CD4-positive, alpha-beta T cell (primary cell): ENCODE measurements at regions not wholly inside any gene's neighbourhood (a gene's known extent, or its start where the extent isn't known, plus 50 kb on each side); places are given as distances from the start of the nearest gene placed in this dataset.

Source experiments
- ATAC-seq: fragments of 200-7000 bp; cut with Tn5 transposase; one replicate; pipeline ENCODE4 v1.10.0; 2022; ENCODE audit warnings: mild to moderate bottlenecking; ENCODE audit not compliant: poor library complexity
- CTCF ChIA-PET: fragments of 350-600 bp; sonication (Branson Sonifier 250); formaldehyde crosslinking; loops from one replicate; lab custom pipeline; 2021; ENCODE audit warnings: antibody characterized with exemption, inconsistent platforms; lab: Charles Lee
- POLR2A ChIA-PET: fragments of 350-600 bp; sonication (Branson Sonifier 250); formaldehyde crosslinking; loops from one replicate; lab custom pipeline; 2021; ENCODE audit warnings: antibody characterized with exemption, inconsistent platforms; lab: Charles Lee
- DNase-seq, 14 experiments: peaks; one replicate each; pipeline ENCODE4 v3.0.0-alpha.2; 2013 to 2020; ENCODE audit warnings: mixed read lengths in 2 of 14
- H3K27ac ChIP-seq, 2 donors: one replicate each; pipeline versions ENCODE4 v1.5.1 to v1.7.0; 2013; ENCODE audit warnings: low read length in 2 of 2, low read depth in 1 of 2, mild to moderate bottlenecking in 1 of 2
- H3K27me3 ChIP-seq, 2 experiments: 1 replicate in 1 of 2; 2 replicates in 1 of 2; pipeline versions ENCODE4 v1.6.1 to v1.7.0; 2013; ENCODE audit warnings: low read length in 2 of 2, control low read depth in 1 of 2, mild to moderate bottlenecking in 1 of 2, moderate library complexity in 1 of 2; ENCODE audit not compliant: insufficient read depth in 2 of 2, control insufficient read depth in 1 of 2
- H3K36me3 ChIP-seq: one replicate; pipeline ENCODE4 v1.6.1; 2013; ENCODE audit warnings: low read length, control low read depth; ENCODE audit not compliant: insufficient read depth
- H3K4me1 ChIP-seq: one replicate; pipeline ENCODE4 v1.6.1; 2013; ENCODE audit warnings: low read length, control low read depth; ENCODE audit not compliant: insufficient read depth
- H3K4me3 ChIP-seq: one replicate; pipeline ENCODE4 v1.5.1; 2013; ENCODE audit warnings: mild to moderate bottlenecking, low read length, moderate library complexity
- H3K9me3 ChIP-seq, 2 experiments: 1 replicate in 1 of 2; 2 replicates in 1 of 2; pipeline versions ENCODE4 v1.6.1 to v1.7.0; 2013; ENCODE audit warnings: low read length in 2 of 2, mild to moderate bottlenecking in 2 of 2, control low read depth in 1 of 2, moderate library complexity in 1 of 2; ENCODE audit not compliant: control insufficient read depth in 1 of 2, insufficient read depth in 1 of 2
- H3K27ac Mint-ChIP-seq: one replicate; pipeline ENCODE4 v1.8.0; 2020; ENCODE audit warnings: mixed read lengths
- H3K27me3 Mint-ChIP-seq: one replicate; pipeline ENCODE4 v1.8.0; 2021; ENCODE audit warnings: mixed read lengths
- H3K36me3 Mint-ChIP-seq: one replicate; pipeline ENCODE4 v1.8.0; 2021; ENCODE audit warnings: low read depth, mixed read lengths
- H3K4me1 Mint-ChIP-seq: one replicate; pipeline ENCODE4 v1.8.0; 2021; ENCODE audit warnings: low read depth, mixed read lengths
- H3K4me3 Mint-ChIP-seq: one replicate; pipeline ENCODE4 v1.8.0; 2020; ENCODE audit warnings: mild to moderate bottlenecking, mixed read lengths
- H3K9me3 Mint-ChIP-seq: one replicate; pipeline ENCODE4 v1.8.0; 2020; ENCODE audit warnings: mixed read lengths
- intact Hi-C, 2 experiments: fragments of 100-400 bp; cut with DNase I in 1 of 2; cut with micrococcal nuclease in 1 of 2; formaldehyde crosslinking; loops; one replicate each; pipeline versions ENCODE4 v1.15.1 to v1.9.0; 2023 to 2025; cut with DNase I, micrococcal nuclease
- TF ChIP-seq, protein P1 (sequence below): fragments of 200-600 bp; IDR thresholded peaks from one replicate; pipeline ENCODE4 v1.8.0; 2022; ENCODE audit warnings: antibody characterized with exemption, mild to moderate bottlenecking

DNA sequence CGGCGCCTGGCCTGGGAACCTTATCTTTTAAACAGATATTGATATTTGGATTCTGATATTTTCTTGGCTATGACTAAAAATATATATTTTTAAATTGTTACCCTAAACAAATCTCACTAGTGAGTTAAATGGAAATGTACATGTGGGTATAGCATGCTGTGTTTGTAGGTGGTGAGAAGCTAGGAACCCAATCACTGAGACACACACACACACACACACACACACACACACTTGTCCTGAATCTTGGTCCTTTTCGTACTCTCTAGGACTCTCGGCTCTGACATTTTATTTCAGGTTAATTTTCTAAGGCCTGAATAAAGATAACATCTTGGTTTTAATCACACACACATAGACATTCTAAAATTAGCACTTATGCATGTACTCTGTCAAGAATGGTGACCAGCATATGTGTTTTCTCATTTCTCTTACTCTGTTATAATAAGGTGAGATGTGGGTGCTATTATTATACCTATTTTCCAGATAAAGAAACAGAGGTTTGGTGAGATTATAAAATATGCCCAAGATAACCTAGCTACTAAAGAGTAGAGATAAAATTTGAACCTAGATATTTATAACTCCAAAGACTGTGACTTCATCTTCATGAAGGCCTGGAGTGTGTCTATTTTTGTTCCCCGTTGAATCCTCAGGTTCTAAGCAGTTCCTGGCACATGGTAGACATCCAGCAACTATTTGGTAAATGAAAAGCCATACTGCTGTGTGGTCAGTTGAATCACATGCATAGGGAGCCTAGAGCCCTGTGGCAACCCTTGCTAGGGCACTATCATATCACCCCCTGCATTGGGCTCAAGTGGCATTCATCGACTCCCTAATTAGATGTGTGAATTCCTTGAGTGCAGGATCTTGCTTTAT is 85.0 kb upstream of the RAB3GAP2 start:
- CTCF ChIA-PET: no interaction called here
- Histone ChIP-seq H3K4me3 (no peak overlapping the region), H3K27ac (no peak overlapping the region), H3K9me3 (no peaks in the 10 kb centered on the region), H3K36me3 (no peaks in the 10 kb centered on the region), H3K27me3 (no peaks in the 10 kb centered on the region), H3K4me1 (no peaks in the 10 kb centered on the region)
- TF ChIP-seq, protein P1, sequence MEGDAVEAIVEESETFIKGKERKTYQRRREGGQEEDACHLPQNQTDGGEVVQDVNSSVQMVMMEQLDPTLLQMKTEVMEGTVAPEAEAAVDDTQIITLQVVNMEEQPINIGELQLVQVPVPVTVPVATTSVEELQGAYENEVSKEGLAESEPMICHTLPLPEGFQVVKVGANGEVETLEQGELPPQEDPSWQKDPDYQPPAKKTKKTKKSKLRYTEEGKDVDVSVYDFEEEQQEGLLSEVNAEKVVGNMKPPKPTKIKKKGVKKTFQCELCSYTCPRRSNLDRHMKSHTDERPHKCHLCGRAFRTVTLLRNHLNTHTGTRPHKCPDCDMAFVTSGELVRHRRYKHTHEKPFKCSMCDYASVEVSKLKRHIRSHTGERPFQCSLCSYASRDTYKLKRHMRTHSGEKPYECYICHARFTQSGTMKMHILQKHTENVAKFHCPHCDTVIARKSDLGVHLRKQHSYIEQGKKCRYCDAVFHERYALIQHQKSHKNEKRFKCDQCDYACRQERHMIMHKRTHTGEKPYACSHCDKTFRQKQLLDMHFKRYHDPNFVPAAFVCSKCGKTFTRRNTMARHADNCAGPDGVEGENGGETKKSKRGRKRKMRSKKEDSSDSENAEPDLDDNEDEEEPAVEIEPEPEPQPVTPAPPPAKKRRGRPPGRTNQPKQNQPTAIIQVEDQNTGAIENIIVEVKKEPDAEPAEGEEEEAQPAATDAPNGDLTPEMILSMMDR: no peak
- H3K4me3 Mint-ChIP-seq: no peak overlapping the region
- DNase-seq: no peak
- intact Hi-C loops: no loop called here
- no peaks in the 10 kb centered on the region for H3K4me1 Mint-ChIP-seq
- H3K27me3 Mint-ChIP-seq: peaks cover 22% of the 10 kb centered on the region
- peaks cover 3% of the 10 kb centered on the region for H3K9me3 Mint-ChIP-seq
- no peak for ATAC-seq
- POLR2A ChIA-PET: no interaction called here
- no peaks in the 10 kb centered on the region for H3K36me3 Mint-ChIP-seq
- no peak overlapping the region for H3K27ac Mint-ChIP-seq

DNA sequence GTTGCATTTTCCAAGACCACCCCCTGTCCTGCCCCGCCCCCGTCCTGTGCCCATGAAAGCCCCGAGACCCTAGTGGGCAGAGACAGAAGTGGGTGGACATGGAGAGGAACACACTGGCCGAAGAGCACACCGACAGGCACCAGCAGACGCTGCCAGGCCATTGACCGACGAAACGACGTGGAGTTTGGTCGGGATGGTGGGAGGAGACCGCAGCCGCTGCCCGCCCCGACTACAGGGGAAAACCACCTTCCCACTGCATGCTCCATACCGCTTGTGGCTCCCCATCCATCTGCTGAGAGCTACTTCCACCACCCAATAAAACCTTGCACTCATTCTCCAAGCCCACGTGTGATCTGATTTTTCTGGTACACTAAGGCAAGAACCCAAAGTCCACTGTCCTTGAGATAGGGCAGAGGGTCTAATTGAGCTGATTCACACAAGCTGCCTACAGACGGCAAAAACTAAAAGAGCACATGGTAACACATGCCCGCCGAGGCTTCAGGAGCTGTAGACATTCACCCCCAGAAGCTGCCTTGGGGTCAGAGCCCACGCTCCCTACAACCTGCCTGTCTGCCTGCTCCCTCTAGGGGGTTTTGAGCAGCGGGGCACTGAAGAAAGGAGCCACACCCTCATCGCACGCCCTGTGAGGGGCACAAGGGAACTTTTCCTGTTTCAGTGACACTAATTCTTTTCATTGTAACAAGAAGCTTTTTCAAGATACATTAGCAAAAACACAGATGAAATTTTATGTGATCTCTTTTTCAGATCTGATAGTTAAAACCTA is 81.2 kb upstream of the RAB3GAP2 start:
- POLR2A ChIA-PET: no interaction called here
- Histone ChIP-seq H3K4me3 (no peak overlapping the region), H3K27ac (no peak overlapping the region), H3K27me3 (no peaks in the 10 kb centered on the region), H3K36me3 (no peaks in the 10 kb centered on the region), H3K4me1 (no peaks in the 10 kb centered on the region), H3K9me3 (no peaks in the 10 kb centered on the region)
- ATAC-seq: no peak
- H3K9me3 Mint-ChIP-seq: no peaks in the 10 kb centered on the region
- no peaks in the 10 kb centered on the region for H3K4me1 Mint-ChIP-seq
- peaks cover 9% of the 10 kb centered on the region for H3K27me3 Mint-ChIP-seq
- TF ChIP-seq, protein P1: no peak
- CTCF ChIA-PET: no interaction called here
- intact Hi-C loops: no loop called here
- no peak for DNase-seq
- no peaks in the 10 kb centered on the region for H3K36me3 Mint-ChIP-seq
- H3K4me3 Mint-ChIP-seq: no peak overlapping the region
- no peak overlapping the region for H3K27ac Mint-ChIP-seq

DNA sequence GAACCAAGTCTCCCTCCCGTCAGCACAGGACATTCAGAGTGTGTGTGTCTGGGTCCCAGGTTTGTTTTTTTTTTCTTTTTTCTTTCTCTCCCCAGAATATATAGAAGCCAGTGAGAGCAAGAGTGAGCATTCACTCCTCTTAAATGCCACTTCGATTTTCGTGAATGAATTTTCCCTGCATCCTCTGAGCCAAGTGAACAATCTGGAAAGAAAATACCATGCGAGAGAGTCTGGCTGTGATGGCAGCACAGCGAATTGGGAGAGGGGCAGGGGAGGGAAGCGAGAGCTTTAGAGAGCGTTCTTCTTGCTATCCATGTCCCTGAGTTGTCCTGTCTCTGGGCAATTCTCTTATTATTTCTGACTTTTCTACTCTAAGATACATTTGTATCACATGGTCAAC is 76.0 kb upstream of the RAB3GAP2 start:
- intact Hi-C loops: no loop called here
- no peaks in the 10 kb centered on the region for H3K4me1 Mint-ChIP-seq
- no peak overlapping the region for H3K4me3 ChIP-seq
- H3K4me3 Mint-ChIP-seq: no peak overlapping the region
- H3K36me3 Mint-ChIP-seq: no peaks in the 10 kb centered on the region
- peaks cover 2 to 3% of the 10 kb centered on the region in 2 experiments for H3K27me3 ChIP-seq
- peaks cover 9% of the 10 kb centered on the region for H3K27me3 Mint-ChIP-seq
- no peaks in the 10 kb centered on the region for H3K4me1 ChIP-seq
- DNase-seq: no peak
- H3K9me3 Mint-ChIP-seq: no peaks in the 10 kb centered on the region
- ChIA-PET POLR2A (no interaction called here), CTCF (no interaction called here)
- no peak overlapping the region for H3K27ac ChIP-seq
- no peak overlapping the region for H3K27ac Mint-ChIP-seq
- no peaks in the 10 kb centered on the region for H3K36me3 ChIP-seq
- H3K9me3 ChIP-seq: no peaks in the 10 kb centered on the region
- TF ChIP-seq, protein P1: no peak
- no peak for ATAC-seq
